SW480 (cell line): ENCODE measurements at regions not wholly inside any gene's neighbourhood (a gene's known extent, or its start where the extent isn't known, plus 50 kb on each side); places are given as distances from the start of the nearest gene placed in this dataset.
A peak's percentile ranks its signal among the peaks of the same experiment; 100 is the strongest.
"Not testable (repeated sequence)": the region's sequence is repeated elsewhere in the genome, so short reads cannot be mapped to it uniquely, and the experiment has no call there.

ENCODE experiments used
- DNase-seq: peaks from one replicate; pipeline ENCODE4 v3.0.0-alpha.2; 2016; ENCODE audit warnings: low spot score

DNA sequence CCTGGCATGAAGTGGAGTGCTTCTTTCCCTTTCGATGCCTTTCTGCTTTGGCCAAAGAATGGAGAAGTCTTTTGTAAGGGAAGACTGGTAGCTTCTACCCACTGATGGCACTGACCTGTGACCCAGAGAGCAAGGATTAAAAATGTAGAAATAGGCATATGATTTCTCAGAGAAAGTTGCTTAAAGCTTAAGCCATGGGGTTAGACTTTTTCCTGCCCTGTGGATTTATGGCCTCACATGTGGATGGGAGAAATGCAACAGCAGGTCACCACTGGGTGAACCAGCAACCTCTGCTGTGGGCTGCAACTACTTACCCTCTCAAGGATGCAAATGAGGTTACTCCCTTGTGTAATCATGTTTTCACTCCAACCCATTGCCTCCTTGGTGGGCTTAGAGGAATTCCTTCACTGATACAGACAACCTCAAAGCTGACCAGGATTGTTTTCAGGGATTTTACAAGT, 86.7 kb upstream of the CDC42EP3 start:
- not testable (repeated sequence) for DNase-seq

DNA sequence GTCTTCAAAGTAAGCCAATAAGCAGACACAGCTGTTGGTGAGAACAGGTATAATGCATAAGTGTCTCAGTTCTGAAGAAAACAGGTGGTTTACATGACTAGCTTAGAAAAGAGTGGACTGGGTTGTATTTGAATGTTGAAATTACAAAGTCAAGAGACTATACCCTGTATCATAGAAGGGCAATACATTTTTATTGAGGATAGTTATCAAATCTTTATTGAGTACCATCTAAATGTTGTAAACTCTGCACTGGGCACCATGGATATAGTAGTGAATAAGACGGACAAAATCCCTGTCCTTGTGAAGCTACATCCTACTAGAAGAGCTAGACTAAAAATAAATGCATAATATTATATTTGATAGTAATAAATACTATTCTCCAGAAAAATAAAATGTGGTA, 88.5 kb upstream of the CDC42EP3 start:
- DNase-seq = not testable (repeated sequence)

DNA sequence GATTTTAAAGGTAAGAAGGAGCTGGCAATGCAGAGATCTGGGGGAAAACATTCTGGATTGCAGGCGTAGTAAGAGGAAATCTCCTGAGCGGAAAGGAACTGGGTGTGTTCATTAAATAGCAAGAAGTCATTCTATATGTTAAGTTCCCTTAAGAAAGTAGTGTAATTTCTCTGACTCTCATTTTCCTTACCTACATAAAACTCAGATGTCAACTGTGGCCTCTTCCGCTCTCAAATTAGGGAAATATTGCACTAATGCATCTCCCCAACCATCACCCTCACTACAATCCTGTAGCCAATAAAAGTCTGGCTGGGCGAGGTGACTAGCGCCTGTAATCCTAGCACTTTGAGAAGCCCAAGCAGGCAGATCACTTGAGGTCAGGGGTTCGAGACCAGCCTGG, 89.0 kb upstream of the CDC42EP3 start:
- no peak for DNase-seq

DNA sequence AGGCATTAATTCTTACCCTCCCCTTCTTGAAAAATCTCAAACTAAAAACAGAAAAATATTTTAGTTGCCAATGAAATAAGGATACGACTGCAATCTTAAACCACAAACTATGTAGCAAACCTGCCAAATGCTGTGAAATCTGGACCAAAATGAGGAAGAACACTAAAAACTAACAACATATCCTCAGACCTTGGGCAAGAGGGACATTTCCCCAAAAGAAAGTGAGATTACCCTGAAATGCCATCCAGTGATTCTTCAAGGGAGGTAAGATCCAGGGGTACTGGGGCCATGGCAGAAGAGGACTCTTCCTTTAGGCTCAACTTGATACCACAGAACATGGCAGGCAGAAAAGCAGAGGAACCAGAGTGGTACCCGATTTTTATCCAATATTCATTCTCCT, 90.8 kb upstream of the CDC42EP3 start:
- DNase-seq = not testable (repeated sequence)

DNA sequence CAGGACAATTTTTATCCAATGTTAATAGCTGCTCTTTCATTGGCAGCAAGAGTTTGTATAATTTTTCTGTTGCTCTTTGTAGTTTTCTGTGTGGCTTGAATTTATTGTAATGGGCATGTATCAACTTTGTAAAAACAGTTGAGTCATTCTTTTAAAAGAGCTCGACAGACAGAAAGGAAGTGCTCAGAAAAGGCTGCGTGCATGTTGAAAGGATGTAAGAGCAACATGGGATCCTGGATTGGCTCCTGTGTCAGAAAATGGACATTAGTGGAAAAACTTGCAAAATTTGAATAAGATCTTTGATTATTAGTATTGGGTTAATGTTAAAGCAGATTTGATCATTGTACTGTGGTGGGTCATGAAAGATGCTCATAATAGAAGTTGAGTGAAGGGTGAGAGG, 93.3 kb upstream of the CDC42EP3 start:
- DNase-seq = no peak

DNA sequence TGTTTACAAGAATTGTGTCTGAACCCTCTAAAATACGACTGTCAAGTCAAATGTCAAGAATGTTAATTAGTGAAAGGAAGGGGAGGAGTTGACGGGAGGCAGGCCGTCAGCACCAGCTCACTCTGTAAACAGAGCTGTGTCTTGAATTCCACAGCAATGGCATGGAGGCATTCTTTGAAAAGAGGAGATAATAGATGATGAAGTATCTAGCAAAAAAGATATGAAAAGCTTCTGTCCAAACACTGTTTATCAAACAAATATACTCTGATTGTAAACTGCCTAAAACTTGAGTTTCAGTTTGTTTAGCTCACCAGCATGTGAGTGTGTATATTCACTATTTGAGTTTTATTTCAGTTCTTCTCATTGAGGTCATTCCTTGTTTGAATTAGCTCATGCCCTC, 94.7 kb upstream of the CDC42EP3 start:
- DNase-seq = no peak

DNA sequence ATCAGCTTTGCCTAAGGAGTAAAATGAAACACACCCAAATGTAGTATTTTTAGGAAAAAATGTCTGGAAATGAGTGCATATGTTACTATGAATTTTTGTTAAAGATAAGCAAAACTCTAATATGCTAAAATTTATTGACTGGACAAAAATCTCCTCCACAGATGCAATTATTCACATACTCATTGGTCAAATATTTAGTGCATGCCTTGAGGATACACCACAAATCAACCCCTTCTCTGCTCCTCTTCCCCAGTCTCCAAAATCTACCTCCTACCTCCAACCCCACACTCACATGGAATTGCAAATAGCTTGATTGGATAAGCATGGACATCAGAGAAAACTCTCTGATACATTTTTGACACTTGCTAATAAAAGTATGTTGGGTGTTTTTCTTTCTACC, 95.6 kb upstream of the CDC42EP3 start:
- DNase-seq = no peak

DNA sequence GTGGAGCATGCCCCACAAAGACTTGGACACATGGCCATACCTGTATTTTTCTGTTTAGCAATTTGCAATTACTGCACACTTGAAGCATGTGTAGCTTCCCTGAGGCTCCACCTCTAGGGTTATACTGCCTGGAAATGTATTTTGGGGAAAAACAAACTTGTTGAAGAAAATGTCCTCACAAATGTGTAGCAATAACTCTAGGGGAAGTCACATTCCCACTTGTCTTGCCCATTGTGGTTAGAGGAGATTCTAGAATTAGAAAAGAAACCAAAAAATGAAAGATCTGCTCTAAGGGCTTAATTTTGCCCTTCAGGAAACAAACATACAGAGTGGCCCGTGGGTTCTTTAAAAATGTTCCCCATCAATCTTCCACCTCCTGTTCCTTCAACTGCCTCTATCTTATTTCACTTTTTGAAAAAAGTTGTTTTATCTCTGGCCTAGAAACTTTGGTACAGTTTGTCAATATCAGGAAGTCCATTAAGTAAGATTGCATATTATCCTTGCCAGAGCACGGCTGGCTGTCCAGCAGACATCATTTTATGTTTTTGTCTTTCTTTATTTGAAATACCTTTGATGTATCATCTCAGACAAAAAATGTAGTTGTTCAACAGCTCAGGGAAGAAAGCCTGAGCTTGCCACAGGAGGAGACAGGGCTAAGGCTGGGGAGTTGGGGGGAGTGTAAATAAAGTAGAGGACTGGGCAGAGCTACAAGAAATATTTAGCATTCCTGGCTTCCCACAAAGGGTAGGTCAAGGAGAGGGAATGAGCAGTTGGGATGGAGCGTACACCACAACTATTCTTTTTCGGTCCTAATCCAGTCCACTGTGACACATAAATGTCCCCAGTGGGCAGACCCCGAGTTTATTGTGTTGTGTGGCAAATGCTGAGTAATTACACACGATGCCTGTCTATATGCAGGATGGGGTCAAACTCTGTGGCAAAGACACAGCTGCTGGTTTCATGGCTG, 96.8 kb upstream of the CDC42EP3 start:
- peak; percentile 81 for DNase-seq

DNA sequence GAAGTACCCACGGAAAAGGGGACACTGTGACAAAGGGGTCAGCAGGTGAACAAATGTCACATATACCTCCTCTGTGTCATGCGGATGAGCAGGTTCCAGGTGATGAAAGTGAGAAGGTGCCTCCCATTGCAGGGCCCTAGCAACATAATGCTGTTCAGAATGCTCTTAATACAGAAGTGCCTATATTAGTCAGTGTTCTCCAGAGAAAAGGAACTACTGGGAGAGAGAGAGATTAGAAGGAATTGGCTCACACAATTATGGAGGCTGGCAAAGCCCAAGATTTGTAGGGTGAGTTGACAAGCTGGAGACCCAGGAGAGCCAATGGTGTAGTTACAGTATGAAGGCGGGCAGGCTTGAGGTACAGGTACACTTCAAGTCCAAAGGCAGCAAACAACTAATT, 98.1 kb upstream of the CDC42EP3 start:
- DNase-seq = no peak

DNA sequence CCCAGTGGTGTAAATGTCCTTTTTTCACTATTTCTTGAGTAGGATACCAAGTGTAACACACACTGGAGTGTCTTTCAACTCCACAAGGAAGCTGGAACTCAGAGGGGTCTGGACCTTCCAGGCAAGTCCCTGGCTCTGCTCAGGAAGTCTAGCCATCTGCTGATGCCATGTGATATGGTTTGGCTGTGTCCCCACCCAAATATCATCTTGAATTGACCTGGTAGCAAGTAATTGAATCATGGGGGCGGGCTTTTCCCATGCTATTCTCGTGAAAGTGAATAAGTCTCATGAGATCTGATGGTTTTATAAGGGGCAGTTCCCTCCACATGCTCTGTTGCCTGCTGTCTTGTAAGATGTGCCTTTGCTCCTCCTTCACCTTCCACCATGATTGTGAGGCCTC, 99.4 kb upstream of the CDC42EP3 start:
- no peak for DNase-seq

DNA sequence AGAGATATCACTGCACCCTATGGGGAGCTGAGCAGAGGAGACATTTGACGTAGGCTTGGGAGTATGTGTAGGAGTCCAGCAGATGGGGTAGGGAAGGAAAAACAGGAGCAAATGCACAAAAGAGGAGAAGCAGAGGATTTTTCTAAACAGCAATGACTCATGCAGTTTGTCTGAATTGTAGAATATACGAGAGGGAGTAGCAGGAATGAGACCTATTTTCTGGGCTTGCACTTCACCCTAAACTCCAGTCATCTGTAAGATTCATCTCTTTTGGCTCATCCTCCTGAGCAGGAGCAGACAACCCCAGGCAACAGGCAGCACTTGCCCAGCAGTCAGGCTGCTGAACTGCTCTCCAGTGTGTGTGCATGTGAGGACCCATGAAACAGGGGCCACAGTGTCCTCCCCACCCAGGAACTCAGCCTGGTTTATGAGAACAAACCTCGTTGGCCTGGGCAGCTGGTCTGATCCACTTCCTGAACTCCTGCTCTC, 100.2 kb upstream of the CDC42EP3 start:
- no peak for DNase-seq

DNA sequence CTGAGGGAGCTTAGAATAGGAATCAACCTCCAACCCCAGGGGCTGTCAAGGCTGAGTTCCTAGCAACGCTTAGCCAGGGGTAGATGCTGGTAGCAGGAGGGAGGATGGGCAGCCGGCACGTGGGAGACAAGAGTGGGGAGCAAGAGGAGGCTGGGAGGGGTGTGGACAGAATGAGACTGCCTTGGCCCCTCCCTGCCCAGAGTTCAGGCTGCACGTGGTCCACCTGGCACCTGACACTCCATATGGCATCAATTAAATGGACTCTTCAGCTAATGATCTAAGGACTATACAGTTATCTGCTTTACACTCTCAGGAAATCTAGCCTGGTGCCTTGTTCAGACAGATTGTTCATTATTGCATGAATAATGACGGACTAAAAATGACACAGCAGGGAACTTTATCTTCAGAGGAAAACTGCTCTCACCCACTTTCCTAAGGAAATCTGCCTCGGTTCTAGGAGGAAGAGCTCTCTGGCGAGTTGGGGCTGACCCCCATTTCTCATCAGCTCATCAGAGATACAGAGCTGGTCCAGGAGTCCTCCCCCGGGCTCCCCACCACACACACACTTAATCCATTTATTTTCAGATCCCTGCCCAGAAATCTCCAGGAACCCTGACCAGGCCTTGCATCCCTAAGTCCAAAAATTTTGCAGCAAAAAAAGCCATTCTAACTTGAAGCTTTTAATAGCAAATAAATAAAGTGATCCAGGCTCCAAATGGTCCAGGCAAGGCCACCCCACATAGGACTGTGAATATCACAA, 102.1 kb upstream of the CDC42EP3 start:
- DNase-seq = no peak

DNA sequence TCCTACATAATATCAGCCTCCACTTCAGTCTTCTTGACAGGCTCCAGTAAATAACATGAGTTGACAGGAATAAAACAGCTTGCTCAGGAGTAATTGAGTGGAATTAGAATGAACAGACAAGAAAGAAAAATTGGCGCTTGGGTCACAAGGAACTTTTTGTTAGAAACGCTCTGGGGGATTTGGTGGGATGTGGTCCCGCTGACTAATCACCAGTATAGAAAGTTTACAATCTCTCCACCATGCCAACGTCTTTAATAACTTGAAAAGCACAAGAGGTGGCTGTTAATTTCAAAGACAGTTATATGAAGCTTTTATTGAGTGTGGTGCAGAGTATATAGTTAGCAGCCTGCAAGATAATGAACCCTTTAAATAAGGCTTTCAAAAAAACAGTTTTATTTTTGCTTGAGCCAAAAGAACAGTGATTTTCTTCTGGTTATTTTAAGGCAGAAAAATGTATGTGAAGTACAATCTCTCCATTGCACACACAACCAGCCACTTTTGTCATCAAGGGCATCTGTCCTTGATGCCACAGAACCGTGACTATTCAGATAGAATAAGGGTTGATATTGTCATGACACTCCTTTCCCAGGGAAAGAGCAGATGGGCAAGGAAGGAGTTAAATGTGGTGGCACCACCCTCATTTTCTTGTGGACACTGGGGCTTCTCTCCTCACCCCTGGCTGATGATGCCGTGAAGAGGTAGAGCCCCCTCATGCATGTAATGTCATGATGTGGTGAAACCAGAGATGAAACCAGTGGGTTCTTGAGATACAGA, 102.9 kb upstream of the CDC42EP3 start:
- not testable (repeated sequence) for DNase-seq

DNA sequence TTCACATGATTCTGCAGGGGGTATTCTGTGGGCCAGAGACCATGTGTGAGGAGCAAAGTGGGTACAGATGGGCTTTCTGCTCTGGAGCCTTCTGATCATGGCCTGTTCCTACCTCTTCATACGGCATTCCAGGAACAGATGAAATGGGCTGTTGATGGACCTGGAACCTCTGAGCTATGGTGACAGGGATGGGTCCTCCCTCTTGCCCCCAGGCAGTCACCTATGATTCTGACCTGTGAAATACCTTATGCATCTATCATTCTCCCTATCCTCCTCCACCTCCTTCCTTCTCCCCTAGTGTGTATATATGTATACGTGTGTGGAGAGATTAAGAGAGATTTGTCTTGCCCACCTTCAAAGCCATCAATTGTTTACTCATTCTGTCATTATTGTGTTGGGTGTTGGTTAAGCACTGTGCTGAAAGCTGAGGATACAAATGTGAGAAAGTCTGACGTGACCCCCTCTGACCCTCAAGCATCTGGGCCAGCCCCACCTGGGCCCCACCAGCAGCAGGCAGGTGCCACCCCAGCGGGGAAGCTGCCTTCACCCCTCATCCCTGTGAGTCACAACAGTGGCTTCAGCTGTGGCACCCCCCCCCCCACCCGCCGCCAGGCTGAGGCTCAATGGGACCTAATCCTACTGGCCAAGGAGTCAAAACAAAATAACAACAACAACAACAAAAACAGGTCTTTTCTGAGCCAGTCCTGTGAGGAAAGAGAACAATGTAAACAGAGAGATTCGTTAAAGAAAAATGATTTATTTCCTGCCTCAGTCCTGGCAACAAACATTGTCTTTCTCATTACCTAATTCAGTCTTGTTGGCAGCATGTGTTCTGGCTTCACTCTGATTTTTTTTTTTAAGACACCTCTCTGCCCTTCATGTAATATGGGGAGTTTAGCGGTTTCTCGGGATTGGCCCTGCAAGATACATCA, 103.8 kb upstream of the CDC42EP3 start:
- DNase-seq = no peak

DNA sequence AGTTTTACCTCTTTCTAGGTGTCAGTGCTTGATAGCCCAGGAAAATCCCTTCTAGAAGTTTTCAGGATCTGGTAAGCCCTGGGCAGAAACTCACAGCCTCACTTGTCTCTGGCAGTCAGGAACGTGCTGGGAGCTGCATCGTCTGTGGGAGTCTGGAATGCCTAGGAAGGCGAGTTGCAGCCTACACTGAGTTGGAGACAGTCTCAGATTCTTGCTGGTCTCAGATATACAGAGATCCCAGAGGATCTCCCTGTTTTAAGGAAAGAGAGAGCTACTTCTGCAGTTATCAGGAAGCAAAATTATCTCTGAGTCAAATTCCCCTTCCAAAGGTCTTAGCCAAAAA, 104.4 kb upstream of the CDC42EP3 start:
- peak; percentile 25 for DNase-seq

DNA sequence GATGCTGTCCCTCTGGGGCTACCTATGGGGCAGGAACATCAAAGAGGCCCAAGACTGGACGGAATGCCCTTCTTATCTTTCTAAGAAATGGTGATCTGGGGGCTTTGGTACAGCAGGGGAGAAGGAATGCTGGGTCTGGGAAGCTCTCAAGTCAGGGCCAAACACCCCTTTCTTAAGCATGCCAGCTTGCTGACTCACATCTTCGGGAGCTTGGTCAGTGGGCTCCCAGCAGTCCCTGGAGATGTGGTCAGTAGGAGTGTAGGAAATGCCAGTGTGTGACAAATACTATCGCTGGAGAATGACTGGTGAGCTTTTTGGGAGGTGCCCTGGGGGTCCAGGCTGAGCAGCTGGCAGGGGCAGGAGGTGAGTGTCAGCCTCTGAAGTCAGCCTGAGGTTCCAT, 105.0 kb upstream of the CDC42EP3 start:
- peak; percentile 73 for DNase-seq

DNA sequence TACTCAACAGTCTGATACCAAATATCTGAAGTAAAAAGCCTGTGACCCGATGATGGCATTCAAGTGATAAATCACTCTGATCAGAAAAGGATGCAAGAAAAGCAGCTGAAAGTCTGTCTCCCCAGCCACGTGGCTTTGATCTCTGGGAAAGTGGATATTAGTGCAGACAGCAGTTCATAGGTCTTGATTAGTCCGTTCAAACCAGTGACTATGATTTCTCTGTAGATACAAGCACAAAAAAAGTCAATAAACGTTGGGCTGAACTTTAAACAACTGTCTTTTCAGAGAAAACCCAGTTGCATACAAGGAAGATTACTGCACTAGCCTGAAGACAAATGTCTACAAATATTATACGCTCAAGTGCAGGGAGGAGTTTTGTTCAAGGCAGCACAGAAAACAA, 107.7 kb upstream of the CDC42EP3 start:
- no peak for DNase-seq

DNA sequence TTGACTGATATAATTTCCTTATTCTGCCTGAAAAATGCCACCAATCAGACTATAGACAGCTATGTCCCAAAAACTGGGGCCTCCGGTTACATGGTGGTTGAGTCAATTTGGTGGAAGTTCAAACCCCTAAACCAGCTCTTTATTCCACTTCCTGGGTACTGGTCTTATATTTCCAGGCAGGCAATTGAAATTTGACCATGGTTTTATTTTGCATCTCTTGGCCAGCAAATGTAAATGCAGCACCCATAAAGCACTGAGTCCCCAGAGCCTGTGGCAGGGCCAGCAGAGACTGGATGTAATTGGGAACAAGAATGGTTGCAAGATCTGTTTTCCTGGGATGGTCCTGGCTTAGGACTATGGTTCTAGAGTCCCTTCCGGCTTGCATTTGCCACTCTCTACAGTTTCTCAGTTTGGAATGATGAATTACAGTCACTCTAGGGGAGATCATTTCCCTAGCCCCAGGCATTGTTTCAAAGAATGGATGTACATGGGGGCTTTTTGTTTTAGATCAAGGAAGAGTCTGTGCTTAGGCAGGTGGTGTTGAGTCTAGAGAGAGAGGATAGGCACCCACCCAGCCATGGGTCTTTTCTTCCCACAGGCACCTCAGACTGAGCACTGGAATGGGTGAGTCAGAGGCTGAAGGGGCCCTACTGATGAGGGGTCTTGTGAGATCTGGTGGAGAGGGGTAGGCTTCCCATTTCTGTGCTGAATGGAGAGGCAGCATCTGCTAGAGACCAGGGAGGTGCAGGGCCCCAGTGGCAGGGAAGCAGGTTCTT, 108.4 kb upstream of the CDC42EP3 start:
- DNase-seq = no peak

DNA sequence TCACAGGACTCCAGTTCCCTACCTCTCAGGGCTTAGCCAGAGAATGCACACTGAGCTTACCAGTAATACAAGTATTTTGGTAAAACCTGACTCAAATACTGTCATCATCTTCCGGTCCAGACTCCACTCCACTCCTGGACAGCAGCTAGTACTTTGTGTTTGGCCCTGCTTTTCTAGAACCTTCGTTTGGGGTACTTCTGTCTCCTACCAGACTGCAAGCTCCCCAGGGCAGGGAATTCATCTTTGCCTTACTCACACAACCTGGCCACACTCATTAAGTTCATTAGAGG, 108.9 kb upstream of the CDC42EP3 start:
- no peak for DNase-seq

DNA sequence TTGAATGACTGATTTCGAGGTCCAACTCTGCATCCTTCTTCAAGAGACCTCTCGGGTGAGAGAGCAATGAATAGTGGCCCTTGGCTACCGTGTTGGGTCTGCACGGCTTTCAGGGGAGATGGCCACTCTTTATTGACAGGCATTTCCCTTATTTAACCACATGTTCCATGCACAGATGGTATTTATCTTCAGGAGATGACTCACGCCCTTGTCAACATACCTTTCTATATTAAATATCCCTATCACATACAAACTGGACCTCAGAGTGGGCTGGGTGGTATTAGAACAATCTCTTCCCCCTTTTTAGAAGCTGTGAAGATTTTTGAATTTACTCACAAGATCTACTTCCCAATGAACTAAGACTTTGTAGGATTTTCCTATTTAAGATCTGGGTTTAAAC, 109.6 kb upstream of the CDC42EP3 start:
- peak; percentile 83 for DNase-seq
